Right ventricle myocardium superior (tissue), 1 donor: ENCODE measurements at regions not wholly inside any gene's neighbourhood (a gene's known extent, or its start where the extent isn't known, plus 50 kb on each side); places are given as distances from the start of the nearest gene placed in this dataset.
"Not testable (repeated sequence)": the region's sequence is repeated elsewhere in the genome, so short reads cannot be mapped to it uniquely, and the experiment has no call there.

Experiments used
- ATAC-seq: fragments of 200-7000 bp; cut with Tn5 transposase; one replicate; pipeline ENCODE4 v1.9.1; 2020; ENCODE audit warnings: mild to moderate bottlenecking; ENCODE audit not compliant: poor library complexity
- DNase-seq: peaks from one replicate; pipeline ENCODE4 v3.0.0-alpha.2; 2020
- intact Hi-C: fragments of 100-400 bp; cut with DNase I; formaldehyde crosslinking; loops from one replicate; pipeline ENCODE4 v1.11.2; 2022
- donor health status: DM: no; HTN: yes; CAD: no; lungs with severe emphysema.

DNA sequence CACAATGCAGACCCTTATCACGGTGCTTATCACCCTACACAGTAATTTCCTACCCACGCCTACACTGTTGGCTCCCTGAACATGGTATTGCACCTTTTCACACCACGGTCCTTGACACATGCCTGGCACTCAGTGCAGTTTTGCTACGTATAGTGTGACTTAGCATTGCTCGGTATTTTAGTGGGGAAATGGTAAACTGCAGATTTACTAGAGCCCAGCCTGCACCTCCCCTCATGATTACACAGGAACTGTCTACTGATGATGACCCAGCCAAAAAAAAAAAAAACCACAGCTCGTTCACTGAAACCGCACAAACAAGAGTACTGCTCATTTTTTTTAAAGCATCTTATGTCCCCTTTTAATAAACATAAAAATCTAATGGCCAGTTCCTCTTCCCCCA, 124.2 kb upstream of the ZNF746 start:
- DNase-seq, result no peak
- intact Hi-C loops, result loop anchor here (10.0 kb wide), 1 partner anchor 127 kb away; the partner anchor contains the start of gene ZNF746
- no peak for ATAC-seq

DNA sequence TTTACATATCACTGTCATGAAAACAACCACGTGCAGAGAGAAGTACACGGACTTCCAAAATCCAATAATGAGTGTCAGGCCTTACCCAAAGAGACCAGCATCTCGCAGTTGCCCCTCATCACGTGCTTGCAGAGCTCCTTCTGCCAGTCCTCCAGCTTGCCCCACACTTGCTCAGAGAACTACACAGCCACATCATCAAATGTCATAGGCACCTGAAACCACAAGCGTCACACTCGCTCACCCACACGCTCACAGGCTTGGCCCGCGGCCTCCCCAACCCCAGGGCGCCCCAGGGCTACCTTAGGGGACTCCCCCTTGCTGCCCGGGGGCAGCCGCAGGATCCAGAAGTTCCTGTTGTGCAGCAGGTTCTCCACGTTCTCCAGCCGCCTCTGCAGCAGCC, 123.4 kb upstream of the ZNF746 start:
- intact Hi-C loops, result loop anchor here (10.0 kb wide), 1 partner anchor 126 kb away; the partner anchor contains the start of gene ZNF746
- ATAC-seq (no peak), DNase-seq (no peak)

GRCh38 chr7:149616898-149617297, 119.3 kb upstream of the ZNF746 start:
- intact Hi-C loops, result no loop called here
- no peak for ATAC-seq
- DNase-seq, result no peak

DNA sequence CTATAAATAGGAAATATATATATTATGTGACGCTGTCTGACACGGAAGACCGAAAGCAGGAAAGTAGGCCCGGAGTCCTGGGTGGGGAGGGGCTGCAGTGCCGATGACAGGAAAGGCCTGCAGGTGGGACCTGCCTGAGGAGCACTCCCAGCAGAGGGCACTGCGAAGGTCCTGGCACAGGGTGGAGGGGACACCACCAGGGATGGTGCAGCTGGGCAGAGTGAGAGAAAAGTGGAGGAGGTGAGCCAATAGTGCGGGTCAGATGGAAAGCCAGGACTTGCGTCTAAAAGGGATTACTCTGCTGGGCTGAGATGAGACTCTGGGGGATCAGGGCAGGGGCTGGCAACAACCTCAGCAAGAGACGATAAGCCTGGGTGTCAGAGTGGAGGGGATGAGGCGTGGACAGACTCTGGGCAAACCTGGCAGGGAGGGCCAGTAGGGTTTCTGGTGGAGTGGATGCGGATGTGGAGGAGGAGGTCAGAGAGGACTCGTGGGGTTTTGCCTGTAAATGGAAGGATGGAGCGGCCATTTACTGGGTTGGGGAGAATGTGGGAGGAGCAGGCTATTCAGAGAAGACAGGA, 118.2 kb upstream of the ZNF746 start:
- ATAC-seq (peak; percentile 82), DNase-seq (no peak)
- intact Hi-C loops, result no loop called here

- intact Hi-C loops, result no loop called here
- DNase-seq, result no peak
- ATAC-seq, result peak; percentile 81
Measured at GRCh38 chr7:149610441-149611011, 112.9 kb upstream of the ZNF746 start.

DNA sequence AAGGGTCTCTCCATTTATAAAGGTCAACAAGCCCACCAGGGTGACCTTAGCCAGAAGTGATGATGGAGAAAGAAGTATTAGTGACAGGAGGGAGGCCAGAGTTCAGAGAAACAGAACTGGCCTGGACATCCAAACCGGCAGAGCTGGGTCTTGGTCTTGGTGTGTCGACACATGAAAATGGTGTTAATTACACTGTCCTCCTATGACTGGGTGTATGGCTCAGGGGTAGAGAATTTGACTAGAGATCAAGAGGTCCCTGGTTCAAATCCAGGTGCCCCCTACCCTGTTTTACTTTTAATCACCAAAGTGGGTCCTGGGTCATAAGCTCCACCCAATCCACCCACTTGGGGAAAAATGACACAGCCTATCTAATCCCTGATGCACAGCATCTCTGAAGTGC, 110.6 kb upstream of the ZNF746 start:
- intact Hi-C loops, result no loop called here
- no peak for ATAC-seq
- no peak for DNase-seq

- ATAC-seq, result no peak
- no peak for DNase-seq
- intact Hi-C loops, result no loop called here
Measured at GRCh38 chr7:149607683-149608082, 110.1 kb upstream of the ZNF746 start.

DNA sequence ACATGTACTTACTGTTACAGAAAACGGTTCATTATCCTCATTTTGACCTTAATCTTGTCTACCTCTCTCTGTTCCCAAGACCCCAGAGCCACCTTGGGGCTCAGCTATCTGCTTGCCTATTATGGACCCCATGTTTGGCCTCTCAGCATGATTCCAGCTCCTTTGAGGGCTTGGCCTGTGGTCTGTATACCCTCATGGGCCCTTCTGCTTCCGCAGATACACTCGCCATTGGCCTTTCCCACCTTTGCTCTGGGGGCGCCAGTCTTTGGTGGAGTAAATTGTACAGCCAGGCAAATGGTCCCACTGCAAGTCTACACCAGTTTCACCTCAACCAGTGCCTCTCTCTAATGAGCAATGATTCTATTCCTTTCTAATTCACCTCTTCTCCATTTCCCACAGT, 109.2 kb upstream of the ZNF746 start:
- intact Hi-C loops, result no loop called here
- ATAC-seq (no peak), DNase-seq (no peak)

- intact Hi-C loops, result no loop called here
- ATAC-seq (no peak), DNase-seq (no peak)
Measured at GRCh38 chr7:149605696-149606095, 108.1 kb upstream of the ZNF746 start.

DNA sequence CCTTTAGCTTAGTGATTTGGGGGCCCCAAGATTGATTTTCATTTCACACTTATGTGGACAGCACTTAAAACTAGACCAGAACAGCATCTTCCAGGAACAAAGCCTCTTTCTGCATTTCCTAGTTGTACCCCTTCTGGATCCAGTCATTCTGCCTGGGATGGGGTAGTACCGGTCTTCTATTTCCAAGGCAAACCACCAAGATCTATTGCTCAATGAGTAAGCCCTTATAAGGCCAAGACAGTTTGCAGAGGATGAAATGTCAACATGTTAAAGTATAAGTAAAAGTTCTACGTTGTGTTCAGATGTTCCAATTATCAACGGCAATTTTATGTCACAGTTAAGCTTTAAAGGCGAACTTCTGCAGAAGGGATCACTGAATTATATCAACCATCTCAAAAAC, 106.9 kb upstream of the ZNF746 start:
- DNase-seq (no peak), ATAC-seq (no peak)
- intact Hi-C loops, result no loop called here

DNA sequence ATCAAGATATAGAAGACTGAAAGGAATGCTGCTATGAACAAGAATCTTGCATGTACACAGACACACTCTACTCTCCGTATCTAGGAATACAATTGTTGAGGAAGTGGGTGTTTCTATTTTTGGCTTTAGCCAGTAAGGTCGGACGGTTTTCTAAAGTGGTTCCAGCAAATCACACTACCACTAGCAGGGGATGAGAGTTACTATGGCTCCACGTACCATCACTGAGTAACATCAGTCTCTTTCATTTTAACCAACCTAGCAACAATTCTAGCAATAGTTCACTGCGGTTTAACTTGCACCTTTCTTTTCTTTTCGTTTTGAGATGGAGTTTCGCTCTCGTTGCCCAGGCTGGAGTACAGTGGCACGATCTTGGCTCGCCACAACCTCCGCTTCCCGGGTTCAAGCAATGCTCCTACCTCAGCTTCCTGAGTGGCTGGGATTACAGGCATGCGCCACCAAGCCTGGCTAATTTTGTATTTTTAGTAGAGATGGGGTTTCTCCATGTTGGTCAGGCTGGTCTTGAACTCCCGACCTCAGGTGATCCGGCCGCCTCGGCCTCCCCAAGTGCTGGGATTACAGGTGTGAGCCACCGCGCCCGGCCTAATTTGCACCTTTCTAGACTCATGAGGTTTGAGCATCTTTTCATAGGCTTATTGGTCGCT, 103.2 kb upstream of the ZNF746 start:
- DNase-seq, intact Hi-C loops: not testable (repeated sequence)
- peak; percentile 82 for ATAC-seq

DNA sequence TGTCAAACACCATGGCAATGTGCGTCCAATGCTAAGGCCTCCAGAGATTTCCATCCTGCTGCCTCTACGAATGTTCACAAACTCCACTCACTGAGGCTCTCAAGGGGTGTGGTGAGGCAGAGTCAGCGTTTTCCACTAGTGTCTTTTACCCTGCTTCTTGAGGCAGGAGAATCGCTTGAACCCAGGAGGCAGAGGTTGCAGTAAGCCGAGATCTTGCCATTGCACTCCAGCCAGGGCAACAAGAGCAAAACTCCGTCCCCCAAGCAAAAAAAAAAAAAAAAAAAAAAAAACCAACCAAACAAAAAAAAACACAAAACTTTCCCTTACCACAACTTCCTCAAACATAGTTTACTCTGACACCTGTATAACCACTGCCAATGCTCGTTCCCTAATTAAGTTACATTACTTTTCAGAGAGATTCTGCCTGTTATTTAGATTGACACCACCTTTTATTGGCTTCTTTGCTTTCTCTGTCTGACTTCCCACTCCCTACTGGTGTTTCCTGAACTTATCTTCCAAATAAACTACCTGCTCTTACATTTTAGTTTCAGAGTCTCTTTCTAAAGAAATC, 102.1 kb upstream of the ZNF746 start:
- DNase-seq (no peak), ATAC-seq (peak; percentile 4)
- intact Hi-C loops, result no loop called here

DNA sequence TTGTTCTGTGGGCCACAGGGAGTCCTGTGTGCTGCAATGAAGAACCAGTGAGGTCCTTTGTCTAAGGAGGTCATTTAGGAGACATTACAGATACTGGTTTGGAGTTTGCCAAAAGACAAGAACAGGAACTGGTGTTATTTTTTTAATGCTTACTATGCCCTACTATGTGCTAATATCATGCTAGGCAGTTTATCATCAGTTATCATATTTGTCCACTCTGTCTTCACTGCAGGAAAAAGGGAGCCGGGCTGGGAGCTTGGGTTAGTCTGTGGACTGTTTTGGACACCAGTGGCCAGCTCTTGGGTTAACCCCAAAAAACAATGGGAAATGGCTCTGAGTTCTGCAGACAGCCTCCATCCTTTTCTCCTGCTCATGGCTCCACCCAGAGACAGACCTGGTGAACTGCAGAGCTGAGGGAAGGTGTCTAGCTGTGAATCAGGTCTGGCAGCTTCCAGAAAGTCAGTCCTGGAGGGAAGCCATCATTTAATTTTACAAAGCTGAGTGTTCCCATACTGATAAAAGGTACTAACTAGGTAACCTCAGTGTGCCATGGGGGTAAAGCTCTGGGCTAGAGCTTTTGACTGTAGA, 101.2 kb upstream of the ZNF746 start:
- no peak for DNase-seq
- ATAC-seq, result peak; percentile 69
- intact Hi-C loops, result no loop called here

DNA sequence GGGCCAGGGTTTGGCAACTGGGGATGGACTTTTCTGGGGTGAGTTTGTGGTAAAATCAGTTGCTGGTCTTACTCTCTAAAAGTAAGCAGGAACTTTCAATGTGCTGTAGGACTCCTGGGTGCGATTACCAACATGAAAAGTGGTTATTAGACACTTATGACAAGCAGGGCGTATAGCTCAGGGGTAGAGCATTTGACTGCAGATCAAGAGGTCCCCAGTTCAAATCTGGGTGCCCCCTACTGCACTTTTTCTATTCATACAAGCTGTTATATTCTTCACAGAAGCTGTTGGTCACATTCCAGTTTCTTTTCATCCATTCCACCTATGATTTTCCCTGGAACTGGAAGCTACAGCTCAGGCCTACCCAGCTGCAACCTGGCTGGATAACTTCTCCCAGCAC, 100.2 kb upstream of the ZNF746 start:
- ATAC-seq, result not testable (repeated sequence)

DNA sequence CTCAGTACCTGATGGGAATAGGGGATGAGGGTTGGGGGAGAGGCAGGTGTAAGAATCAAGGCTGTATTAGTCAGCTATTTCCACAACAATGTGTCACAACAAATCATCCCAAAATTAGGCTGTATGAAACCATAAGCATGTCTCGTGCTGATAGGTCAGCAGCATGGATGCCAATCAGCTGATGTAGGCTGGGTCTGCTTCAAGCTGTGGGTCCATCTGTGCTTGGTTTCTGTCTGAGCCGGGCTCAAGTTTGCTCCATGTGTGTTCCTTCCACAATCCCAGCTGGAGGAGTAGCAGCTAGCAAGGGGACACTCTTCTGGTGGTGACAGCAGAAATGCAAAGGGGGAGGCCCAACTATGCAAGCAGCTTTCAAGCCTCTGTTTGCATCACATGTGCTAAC, 97.9 kb upstream of the ZNF746 start:
- ATAC-seq (no peak), DNase-seq (no peak)
- intact Hi-C loops, result no loop called here

More for the DNA sequence above, 100.2 kb upstream of the ZNF746 start:
- intact Hi-C loops, DNase-seq: not testable (repeated sequence)

DNA sequence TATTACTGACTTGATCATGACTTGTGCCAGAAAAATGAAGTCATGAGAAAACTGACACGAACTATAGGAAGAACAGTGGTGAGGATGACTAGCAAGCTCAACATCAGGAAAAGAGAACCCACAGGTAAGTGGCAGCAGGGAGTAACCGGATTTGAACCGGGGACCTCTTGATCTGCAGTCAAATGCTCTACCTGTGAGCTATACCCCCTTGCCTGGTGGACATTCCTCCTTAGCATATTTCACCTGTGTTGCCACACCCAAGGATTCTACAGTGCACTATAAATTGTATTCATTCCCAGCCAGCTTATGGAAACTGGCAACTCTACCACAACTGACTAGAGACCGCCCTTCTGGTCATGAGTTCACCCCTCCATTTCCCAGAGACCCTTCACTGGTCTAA, 97.5 kb upstream of the ZNF746 start:
- DNase-seq (no peak), ATAC-seq (no peak)
- intact Hi-C loops, result no loop called here

- no peak for DNase-seq
- ATAC-seq, result no peak
- intact Hi-C loops, result no loop called here
Measured at GRCh38 chr7:149588930-149589329, 91.3 kb upstream of the ZNF746 start.

DNA sequence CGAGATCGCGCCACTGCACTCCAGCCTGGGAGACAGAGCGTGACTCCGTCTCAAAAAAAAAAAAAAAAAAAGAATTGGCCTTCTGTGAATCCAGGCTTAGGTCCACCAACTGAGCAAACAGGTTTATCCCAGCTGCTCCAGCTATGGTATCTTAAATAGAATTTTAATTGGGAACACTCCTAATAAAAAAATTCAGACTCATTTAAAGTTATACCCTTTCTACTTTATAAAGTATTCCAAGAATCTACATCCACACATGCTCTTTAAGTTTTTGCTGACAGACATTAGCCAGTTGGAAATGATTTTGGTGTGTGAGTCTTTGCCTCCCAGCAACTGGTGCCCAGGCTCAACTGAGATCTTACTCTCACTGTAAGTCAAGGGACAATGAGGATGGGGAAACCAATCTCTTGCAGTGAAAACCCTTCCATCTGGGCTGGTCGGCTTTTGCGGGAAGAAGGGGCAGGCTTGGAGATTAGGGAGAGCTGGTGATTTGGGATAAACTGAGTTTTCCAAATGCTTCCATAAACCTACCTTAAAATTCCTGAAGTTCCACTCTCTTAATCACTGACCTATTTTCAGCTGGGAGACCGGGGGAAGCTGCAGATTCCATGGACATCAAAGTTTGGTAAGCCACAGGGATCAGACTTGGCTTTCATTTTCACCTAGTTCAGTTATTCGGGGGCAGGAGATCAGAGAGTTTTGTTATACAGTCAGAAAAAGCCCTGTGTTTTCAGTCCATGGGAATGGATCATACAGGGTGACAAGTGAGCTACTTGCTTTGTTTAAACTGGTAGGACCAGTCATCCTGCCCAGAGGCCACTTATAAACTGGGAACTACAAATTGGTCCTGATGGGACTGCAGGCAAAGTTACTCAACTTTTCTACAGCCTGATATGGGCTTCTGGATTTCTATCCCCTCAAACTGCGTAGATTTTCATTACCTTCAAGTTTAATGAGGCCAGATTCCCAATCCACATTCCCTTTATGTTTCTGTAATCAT, 89.3 kb upstream of the ZNF746 start:
- intact Hi-C loops, result no loop called here
- ATAC-seq, result no peak
- no peak for DNase-seq

DNA sequence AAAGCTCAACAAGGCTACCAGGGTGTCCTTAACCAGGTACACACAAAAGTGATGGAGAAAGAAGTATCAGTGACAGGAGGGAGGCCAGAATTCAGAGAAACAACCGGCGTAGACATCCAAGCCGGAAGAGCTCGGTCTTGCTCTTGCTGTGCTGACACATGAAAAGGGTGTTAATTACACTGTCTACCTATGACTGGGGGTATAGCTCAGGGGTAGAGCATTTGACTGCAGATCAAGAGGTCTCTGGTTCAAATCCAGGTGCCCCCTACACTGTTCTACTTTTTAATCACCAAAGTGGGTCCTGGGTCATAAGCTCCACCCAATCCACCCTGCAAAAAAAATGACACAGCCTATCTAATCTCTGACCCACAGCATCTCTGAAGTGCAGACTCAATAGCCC, 86.9 kb upstream of the ZNF746 start:
- intact Hi-C loops, result no loop called here
- DNase-seq (no peak), ATAC-seq (no peak)
